ENCODE measurements at regions not wholly inside any gene's neighbourhood (a gene's known extent, or its start where the extent isn't known, plus 50 kb on each side); places are given as distances from the start of the nearest gene placed in this dataset.

DNA sequence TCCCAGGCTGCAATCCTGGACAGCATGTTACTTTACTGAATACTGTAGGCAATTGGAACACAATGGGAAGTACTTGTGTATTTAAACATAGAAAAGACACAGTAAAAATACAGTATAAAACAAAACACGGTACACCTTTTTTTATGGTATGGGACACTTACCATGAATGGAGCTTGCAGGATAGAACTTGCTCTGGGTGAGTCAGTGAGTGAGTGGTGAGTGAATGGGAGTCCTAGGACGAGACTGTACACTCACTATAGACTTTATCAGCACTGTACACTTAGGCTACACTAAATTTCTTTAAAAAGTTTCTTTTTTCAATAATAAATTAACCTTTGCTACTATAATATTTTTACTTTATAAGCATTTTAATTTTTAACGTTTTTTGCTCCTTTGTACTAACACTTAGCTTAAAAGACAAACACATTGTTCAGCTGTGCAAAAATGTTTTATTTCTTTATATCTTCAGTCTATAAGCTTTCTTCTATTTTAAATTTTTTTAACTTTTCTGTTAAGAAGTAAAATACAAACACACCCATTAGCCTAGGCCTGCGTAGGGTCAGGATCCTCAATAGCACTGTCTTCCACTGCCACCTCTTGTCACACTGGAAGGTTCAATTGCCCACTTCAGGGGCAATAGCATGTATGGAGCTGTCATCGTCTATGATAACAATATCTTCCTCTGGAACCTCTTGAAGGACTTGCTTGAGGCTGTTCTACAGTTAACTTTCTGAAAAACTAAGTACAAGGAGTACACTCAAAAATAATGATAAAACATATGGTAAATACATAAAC, 293.5 kb upstream of the FSTL5 start:
- TF ChIP-seq, protein P1, sequence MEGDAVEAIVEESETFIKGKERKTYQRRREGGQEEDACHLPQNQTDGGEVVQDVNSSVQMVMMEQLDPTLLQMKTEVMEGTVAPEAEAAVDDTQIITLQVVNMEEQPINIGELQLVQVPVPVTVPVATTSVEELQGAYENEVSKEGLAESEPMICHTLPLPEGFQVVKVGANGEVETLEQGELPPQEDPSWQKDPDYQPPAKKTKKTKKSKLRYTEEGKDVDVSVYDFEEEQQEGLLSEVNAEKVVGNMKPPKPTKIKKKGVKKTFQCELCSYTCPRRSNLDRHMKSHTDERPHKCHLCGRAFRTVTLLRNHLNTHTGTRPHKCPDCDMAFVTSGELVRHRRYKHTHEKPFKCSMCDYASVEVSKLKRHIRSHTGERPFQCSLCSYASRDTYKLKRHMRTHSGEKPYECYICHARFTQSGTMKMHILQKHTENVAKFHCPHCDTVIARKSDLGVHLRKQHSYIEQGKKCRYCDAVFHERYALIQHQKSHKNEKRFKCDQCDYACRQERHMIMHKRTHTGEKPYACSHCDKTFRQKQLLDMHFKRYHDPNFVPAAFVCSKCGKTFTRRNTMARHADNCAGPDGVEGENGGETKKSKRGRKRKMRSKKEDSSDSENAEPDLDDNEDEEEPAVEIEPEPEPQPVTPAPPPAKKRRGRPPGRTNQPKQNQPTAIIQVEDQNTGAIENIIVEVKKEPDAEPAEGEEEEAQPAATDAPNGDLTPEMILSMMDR (conservative IDR thresholded peaks at IDR 0.05; ENCODE audit: low read length): no peak
- no peak for DNase-seq (ENCODE audit: low read depth)

DNA sequence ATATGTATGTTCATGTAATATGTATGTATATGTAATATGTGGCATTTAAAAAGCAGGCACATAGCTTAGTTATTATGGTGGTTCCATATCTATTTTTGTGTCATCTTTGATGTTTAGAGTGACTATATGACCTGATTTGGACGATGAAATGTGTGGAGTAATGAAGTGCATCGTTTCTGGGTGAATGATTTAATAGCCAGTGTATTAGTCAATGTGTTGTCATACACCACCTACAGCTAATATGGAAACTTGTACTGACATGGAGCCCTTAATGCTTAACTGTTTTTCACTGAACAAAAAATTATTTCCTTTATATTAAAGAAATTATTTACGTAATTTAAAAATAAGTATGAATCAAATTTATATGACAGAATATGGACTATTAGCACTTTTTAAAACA, 292.3 kb upstream of the FSTL5 start:
- H3K4me3 ChIP-seq (ENCODE audit: low read length): no peak overlapping the region
- no peak for DNase-seq (ENCODE audit: low read depth)
- TF ChIP-seq, protein P1 (conservative IDR thresholded peaks at IDR 0.05; ENCODE audit: low read length): no peak

More for the DNA sequence above, 293.5 kb upstream of the FSTL5 start:
- H3K4me3 ChIP-seq (ENCODE audit: low read length): no peak overlapping the region

DNA sequence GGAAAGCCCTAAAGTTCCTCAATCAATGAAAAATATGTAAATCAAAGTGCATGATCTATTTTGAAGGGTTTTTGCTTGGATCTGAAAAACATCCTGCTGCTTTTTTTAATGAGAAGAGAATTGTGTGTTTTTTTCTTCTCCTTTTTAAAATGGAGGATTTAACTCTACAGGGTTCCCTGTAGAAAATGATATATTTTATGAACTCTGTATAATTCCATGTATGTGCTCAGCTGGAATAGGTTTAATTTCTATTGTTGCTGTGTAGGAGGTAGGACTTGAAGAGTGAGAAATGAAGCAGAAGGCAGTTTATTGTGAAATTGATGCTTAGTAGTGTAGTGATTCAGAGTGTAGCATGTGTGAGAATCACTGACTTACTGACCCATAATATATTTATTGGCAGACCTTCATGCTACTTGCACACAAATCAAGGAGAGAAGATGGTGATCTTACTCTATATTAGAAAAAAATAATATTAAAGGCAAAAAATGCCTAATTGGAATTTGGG, 286.8 kb upstream of the FSTL5 start:
- TF ChIP-seq, protein P1 (conservative IDR thresholded peaks at IDR 0.05; ENCODE audit: low read length): no peak
- DNase-seq (ENCODE audit: low read depth): no peak
- H3K4me3 ChIP-seq (ENCODE audit: low read length): no peak overlapping the region

DNA sequence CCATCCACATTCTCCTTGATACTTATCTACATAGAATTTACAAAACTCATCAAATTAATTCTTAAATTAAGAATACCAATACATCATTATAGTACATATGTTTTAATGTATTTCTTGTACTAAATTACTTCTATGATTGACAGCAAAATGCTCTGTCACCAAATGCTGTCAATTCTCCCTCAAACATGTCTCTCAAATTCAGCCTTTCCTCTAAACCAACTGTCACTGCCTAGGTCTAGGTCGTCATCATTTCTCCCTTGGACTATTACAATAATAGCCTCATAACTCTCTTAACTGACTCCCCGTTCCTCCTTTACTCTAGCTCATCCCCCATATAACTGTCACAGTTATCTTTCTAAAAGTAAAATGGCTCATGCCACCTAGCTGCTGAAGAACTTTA, 279.7 kb upstream of the FSTL5 start:
- TF ChIP-seq, protein P1 (conservative IDR thresholded peaks at IDR 0.05; ENCODE audit: low read length): no peak
- DNase-seq (ENCODE audit: low read depth): no peak
- no peak overlapping the region for H3K4me3 ChIP-seq (ENCODE audit: low read length)

DNA sequence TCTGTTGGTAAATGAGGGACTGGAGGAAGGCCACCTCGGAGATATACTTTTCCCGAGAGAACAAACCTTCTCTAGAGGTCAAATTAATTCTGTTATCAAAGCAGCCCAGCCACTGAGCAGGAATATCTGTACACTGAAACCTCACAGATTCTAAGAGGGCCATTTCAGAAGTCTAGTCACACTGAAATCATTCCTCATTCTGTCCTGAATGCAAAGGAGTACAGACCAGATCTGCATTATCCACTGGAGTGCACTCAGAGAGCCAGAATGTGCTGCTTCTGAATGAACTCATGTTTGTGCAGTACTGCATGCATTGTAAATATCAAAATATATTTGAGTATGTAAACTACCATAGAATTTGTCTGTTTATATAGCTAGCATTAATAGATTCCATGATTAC, 278.3 kb upstream of the FSTL5 start:
- no peak for DNase-seq (ENCODE audit: low read depth)
- H3K4me3 ChIP-seq (ENCODE audit: low read length): no peak overlapping the region
- TF ChIP-seq, protein P1 (conservative IDR thresholded peaks at IDR 0.05; ENCODE audit: low read length): no peak

DNA sequence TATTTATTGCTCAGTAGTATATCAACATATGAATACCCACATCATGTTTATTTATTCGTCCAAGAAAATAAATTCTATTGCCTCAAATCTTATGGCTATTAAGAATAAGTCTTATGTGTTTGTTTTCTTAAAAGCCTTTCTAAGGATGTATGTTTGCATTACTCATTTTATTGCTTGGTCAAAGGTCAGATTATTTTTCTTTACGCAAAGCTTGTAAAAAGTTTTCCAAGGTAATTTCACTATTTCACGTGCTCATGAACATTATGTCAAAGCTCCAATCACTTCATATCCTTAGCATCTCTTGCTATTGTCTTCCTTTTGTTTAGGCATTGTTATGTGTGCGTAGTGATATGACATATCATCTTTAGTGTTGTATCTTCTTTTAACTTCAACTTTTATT, 258.5 kb upstream of the FSTL5 start:
- TF ChIP-seq, protein P1 (conservative IDR thresholded peaks at IDR 0.05; ENCODE audit: low read length): no peak
- no peak for DNase-seq (ENCODE audit: low read depth)

DNA sequence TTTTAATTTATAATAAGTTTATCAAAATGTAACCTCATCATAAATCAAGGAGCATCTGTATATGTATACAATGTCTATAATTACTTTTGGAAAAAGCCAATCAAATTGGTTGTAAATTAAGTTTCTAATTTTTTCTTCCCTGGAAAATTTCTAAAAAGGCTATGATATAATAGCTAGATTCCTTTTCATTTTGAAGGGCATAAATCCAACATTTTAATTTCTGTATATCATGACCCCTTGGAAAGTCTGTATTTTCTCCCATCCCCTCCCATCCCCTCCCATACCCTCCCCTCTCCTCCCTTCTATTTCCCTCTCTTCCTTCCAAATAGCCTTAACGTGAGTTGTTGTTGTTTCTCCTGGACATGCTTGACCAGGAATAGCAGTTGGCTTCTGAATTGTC, 247.1 kb upstream of the FSTL5 start:
- DNase-seq (ENCODE audit: low read depth): no peak
- H3K4me3 ChIP-seq (ENCODE audit: low read length): no peak overlapping the region
- TF ChIP-seq, protein P1 (conservative IDR thresholded peaks at IDR 0.05; ENCODE audit: low read length): no peak

More for the DNA sequence above, 258.5 kb upstream of the FSTL5 start:
- no peak overlapping the region for H3K4me3 ChIP-seq (ENCODE audit: low read length)
